ENCODE measurements at regions not wholly inside any gene's neighbourhood (a gene's known extent, or its start where the extent isn't known, plus 50 kb on each side); places are given as distances from the start of the nearest gene placed in this dataset.

DNA sequence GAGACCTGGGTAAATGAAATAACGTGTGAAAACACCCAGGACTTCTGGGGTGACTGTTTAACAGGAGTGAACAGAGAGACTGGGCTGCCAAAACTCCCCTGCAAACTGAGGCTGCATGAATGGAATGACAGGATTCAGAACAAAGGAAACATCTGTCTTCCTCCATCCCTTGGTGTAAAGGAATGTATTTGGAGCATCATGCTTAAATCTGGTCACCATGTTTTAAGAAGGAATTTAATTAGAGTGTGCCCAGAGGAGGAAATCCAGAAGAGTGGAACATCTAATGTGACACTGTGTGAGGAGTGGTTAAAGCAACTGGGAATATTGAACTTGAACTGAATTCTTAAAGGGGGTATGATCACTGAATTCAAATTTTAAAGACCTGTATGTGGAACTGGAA lies 437.2 kb downstream of the LIG4 start:
- Histone ChIP-seq H3K36me3 (ENCODE audit: control insufficient read depth, insufficient read depth, low read length) (no peaks in the 10 kb centered on the region), H3K4me3 (ENCODE audit: low read depth, low read length) (no peak overlapping the region), H3K27me3 (replicated peaks; ENCODE audit: control insufficient read depth, insufficient read depth, low read length) (no peaks in the 10 kb centered on the region), H3K4me1 (no peaks in the 10 kb centered on the region), H3K9me3 (no peaks in the 10 kb centered on the region)
- TF ChIP-seq, protein P1, sequence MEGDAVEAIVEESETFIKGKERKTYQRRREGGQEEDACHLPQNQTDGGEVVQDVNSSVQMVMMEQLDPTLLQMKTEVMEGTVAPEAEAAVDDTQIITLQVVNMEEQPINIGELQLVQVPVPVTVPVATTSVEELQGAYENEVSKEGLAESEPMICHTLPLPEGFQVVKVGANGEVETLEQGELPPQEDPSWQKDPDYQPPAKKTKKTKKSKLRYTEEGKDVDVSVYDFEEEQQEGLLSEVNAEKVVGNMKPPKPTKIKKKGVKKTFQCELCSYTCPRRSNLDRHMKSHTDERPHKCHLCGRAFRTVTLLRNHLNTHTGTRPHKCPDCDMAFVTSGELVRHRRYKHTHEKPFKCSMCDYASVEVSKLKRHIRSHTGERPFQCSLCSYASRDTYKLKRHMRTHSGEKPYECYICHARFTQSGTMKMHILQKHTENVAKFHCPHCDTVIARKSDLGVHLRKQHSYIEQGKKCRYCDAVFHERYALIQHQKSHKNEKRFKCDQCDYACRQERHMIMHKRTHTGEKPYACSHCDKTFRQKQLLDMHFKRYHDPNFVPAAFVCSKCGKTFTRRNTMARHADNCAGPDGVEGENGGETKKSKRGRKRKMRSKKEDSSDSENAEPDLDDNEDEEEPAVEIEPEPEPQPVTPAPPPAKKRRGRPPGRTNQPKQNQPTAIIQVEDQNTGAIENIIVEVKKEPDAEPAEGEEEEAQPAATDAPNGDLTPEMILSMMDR (IDR thresholded peaks at IDR 0.05; ENCODE audit: insufficient read depth in 1 of 2, low read depth in 1 of 2, low read length in 1 of 2, severe bottlenecking in 1 of 2, unreplicated experiment in 1 of 2): no peak
- Mint-ChIP-seq H3K27me3 (ENCODE audit: insufficient read depth, unreplicated experiment) (peaks cover 2% of the 10 kb centered on the region), H3K9me3 (ENCODE audit: unreplicated experiment) (no peaks in the 10 kb centered on the region), H3K4me1 (ENCODE audit: low read depth, unreplicated experiment) (no peaks in the 10 kb centered on the region), H3K36me3 (ENCODE audit: insufficient read depth, unreplicated experiment) (no peaks in the 10 kb centered on the region), H3K27ac (ENCODE audit: unreplicated experiment) (no peak overlapping the region), H3K4me3 (ENCODE audit: unreplicated experiment) (no peak overlapping the region)
- ChIA-PET CTCF (no interaction called here), POLR2A (no interaction called here)
- intact Hi-C loops (cut with micrococcal nuclease; ENCODE audit: unreplicated experiment): no loop called here
- no TSS peak for BruUV-seq (replicated peaks)
- DNase-seq: no peak

DNA sequence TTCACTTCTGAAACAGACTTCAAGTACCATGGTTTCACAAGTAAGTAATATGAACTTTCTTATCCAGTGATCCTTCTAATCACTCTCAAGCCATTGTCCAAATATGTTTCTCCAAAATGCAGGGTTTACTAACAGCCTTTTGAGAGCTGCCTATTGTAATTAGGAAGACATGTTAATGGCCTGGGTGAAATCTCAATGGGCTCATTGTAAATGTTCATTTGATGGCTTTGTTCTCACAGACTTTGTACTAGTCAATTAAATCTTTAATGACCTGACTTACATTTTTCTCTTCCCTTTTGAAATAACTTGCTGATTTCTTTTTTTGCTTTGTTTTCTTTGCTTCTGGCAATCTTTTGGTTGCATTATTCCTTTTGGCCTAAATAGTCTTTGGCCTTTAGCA lies 444.8 kb downstream of the LIG4 start:
- no TSS peak for BruUV-seq (replicated peaks)
- H3K27me3 ChIP-seq (replicated peaks; ENCODE audit: control insufficient read depth, insufficient read depth, low read length): no peaks in the 10 kb centered on the region
- H3K4me1 ChIP-seq: no peaks in the 10 kb centered on the region
- POLR2A ChIA-PET: no interaction called here
- H3K9me3 Mint-ChIP-seq (ENCODE audit: unreplicated experiment): no peaks in the 10 kb centered on the region
- H3K36me3 ChIP-seq (ENCODE audit: control insufficient read depth, insufficient read depth, low read length): no peaks in the 10 kb centered on the region
- CTCF ChIA-PET: no interaction called here
- no peak overlapping the region for H3K4me3 Mint-ChIP-seq (ENCODE audit: unreplicated experiment)
- no peak for DNase-seq
- no peaks in the 10 kb centered on the region for H3K27me3 Mint-ChIP-seq (ENCODE audit: insufficient read depth, unreplicated experiment)
- intact Hi-C loops (cut with micrococcal nuclease; ENCODE audit: unreplicated experiment): no loop called here
- H3K27ac Mint-ChIP-seq (ENCODE audit: unreplicated experiment): no peak overlapping the region
- TF ChIP-seq, protein P1 (IDR thresholded peaks at IDR 0.05; ENCODE audit: insufficient read depth in 1 of 2, low read depth in 1 of 2, low read length in 1 of 2, severe bottlenecking in 1 of 2, unreplicated experiment in 1 of 2): no peak
- H3K4me3 ChIP-seq (ENCODE audit: low read depth, low read length): no peak overlapping the region
- no peaks in the 10 kb centered on the region for H3K36me3 Mint-ChIP-seq (ENCODE audit: insufficient read depth, unreplicated experiment)
- no peaks in the 10 kb centered on the region for H3K4me1 Mint-ChIP-seq (ENCODE audit: low read depth, unreplicated experiment)
- H3K9me3 ChIP-seq: no peaks in the 10 kb centered on the region

DNA sequence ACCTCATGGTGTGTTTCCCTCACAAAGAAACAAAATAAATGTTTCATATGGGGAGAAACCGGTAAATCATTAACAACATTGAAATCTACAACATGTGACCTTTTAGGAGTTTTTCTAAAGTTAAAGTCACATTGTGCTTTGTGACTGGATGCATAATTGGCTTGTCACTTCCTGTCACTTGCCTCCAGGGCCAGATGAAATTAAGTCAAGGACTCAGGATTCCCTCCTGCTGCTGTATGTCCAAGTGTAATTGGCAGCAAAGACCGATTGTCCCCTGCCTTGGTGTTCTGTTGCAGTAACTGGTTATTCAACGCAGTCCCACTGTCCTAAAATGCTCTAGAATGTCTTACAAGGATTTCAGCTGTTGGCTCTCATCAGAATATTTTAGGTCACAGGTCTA lies 448.2 kb downstream of the LIG4 start:
- no peaks in the 10 kb centered on the region for H3K36me3 Mint-ChIP-seq (ENCODE audit: insufficient read depth, unreplicated experiment)
- no peaks in the 10 kb centered on the region for H3K4me1 Mint-ChIP-seq (ENCODE audit: low read depth, unreplicated experiment)
- ChIA-PET CTCF (no interaction called here), POLR2A (no interaction called here)
- H3K9me3 Mint-ChIP-seq (ENCODE audit: unreplicated experiment): no peaks in the 10 kb centered on the region
- BruUV-seq (replicated peaks): no TSS peak
- no peak for DNase-seq
- H3K27me3 ChIP-seq (replicated peaks; ENCODE audit: control insufficient read depth, insufficient read depth, low read length): no peaks in the 10 kb centered on the region
- no peak overlapping the region for H3K4me3 ChIP-seq (ENCODE audit: low read depth, low read length)
- intact Hi-C loops (cut with micrococcal nuclease; ENCODE audit: unreplicated experiment): no loop called here
- H3K27ac Mint-ChIP-seq (ENCODE audit: unreplicated experiment): no peak overlapping the region
- TF ChIP-seq, protein P1 (IDR thresholded peaks at IDR 0.05; ENCODE audit: insufficient read depth in 1 of 2, low read depth in 1 of 2, low read length in 1 of 2, severe bottlenecking in 1 of 2, unreplicated experiment in 1 of 2): no peak
- H3K36me3 ChIP-seq (ENCODE audit: control insufficient read depth, insufficient read depth, low read length): no peaks in the 10 kb centered on the region
- no peaks in the 10 kb centered on the region for H3K4me1 ChIP-seq
- no peak overlapping the region for H3K4me3 Mint-ChIP-seq (ENCODE audit: unreplicated experiment)
- no peaks in the 10 kb centered on the region for H3K9me3 ChIP-seq
- no peaks in the 10 kb centered on the region for H3K27me3 Mint-ChIP-seq (ENCODE audit: insufficient read depth, unreplicated experiment)
